SH-SY5Y (cell line): ENCODE measurements at regions not wholly inside any gene's neighbourhood (a gene's known extent, or its start where the extent isn't known, plus 50 kb on each side); places are given as distances from the start of the nearest gene placed in this dataset.

ENCODE experiments used
- GATA2 ChIP-seq: IDR thresholded peaks from 2 replicates; pipeline ENCODE4 v1.6.1; 2011; ENCODE audit warnings: mild to moderate bottlenecking, low read depth, low read length
- GATA3 ChIP-seq: IDR thresholded peaks from 2 replicates; pipeline ENCODE4 v1.6.1; 2011; ENCODE audit warnings: low read depth, mild to moderate bottlenecking, low read length, moderate library complexity

GRCh38 chr2:242004223-242004901 is 134.8 kb downstream of the RTP5 start:
- no peak for TF ChIP-seq GATA3
- no peak for TF ChIP-seq GATA2
